HTR-8/SVneo (cell line): ENCODE measurements at regions not wholly inside any gene's neighbourhood (a gene's known extent, or its start where the extent isn't known, plus 50 kb on each side); places are given as distances from the start of the nearest gene placed in this dataset.
"Not testable (repeated sequence)": the region's sequence is repeated elsewhere in the genome, so short reads cannot be mapped to it uniquely, and the experiment has no call there.

Experiments used
- DNase-seq: peaks from one replicate; pipeline ENCODE4 v3.0.0; 2011; ENCODE audit warnings: low spot score, mixed read lengths; ENCODE audit not compliant: insufficient read length
- FAIRE-seq: peaks from 2 replicates; lab custom pipeline; 2011; peaks lifted over from hg19 to GRCh38; lab: Jason Lieb, UNC

DNA sequence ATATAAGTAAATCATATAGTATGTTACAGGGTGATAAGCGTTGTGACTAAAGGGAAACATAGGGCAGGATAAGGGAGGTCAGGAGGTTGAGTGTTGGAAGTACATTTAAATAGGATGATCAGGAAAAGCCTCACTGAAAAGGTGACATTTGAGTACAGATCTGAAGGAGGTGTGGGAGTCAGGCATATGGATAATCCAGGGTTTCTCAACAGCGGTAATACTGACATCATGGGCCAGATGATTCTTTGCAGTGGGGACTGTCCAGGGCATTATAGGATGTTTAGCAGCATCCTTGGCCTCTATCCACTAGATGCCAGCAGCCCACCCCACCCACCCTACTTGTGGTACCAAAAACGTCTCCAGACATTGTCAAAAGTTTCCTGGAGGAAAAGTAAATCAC, 292.6 kb upstream of the PREP start:
- FAIRE-seq (no peak), DNase-seq (no peak)

DNA sequence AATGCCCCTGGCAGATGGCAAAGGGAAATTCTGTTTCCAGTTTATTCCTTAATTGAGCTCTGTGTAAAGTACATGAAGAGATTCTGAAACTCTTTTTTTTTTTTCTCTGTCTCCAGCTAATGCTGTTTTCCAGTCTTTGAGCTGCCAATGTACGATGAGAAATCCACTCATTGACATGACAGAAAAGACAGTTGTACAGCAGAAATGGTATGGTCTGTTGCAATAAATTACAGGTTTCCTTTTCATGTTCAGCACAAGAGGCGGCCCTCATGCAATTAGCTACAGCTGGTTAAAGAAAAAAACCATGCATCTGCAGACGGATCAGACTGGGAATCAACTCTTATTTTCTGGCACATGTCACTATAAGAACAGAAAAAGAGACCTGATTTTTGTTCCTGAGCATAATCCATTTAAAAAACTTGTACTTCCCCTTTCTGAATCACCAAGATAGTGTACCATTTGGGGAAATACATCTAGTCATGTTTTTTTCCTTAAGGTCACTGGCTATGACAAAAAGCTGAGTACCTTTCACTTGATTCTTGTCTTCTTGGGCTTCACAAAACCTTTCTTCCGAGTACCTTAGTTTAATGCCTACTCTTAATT, 289.8 kb upstream of the PREP start:
- no peak for DNase-seq
- FAIRE-seq, result no peak

- FAIRE-seq (no peak), DNase-seq (no peak)
These were observed 289.1 kb upstream of the PREP start for GRCh38 chr6:105691971-105692370.

GRCh38 chr6:105691081-105691480, 288.2 kb upstream of the PREP start:
- DNase-seq (no peak), FAIRE-seq (no peak)

DNA sequence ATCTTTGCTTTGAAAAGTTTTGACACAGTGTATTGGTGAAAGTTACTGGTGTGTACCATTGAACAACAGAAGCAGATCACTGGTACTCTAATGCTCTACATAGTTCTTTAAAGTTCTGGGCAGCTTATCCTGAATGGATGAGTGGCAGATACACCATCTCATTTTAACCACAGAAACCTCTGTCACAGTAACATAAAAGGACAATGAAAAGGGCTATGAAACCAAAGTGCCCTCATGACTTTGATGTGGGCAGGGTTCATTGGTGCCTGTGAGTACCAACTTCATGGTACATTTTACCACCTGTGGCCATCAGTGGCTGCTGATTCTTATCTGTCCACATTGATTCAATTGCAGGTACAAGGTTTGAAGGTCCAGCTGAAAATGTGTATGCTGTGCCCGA, 285.7 kb upstream of the PREP start:
- DNase-seq, result no peak
- FAIRE-seq, result no peak

DNA sequence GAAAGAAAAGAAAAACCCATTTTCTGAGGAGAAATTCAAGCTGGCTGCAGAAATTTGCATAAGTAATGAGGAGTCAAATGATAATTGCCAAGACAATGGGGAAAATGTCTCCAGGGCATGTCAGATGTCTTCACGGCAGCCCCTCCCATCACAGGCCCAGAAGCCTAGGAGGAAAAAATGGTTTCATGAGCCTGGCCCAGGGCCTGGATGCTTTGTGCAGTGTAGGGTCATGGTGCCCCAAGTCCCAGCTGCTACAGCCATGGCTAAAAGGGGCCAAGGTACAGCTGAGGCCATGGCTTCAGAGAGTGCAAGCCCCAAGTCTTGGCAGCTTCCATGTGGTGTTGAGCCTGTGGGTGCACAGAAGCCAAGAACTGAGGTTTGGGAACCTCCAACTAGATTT, 283.9 kb upstream of the PREP start:
- not testable (repeated sequence) for DNase-seq, FAIRE-seq

DNA sequence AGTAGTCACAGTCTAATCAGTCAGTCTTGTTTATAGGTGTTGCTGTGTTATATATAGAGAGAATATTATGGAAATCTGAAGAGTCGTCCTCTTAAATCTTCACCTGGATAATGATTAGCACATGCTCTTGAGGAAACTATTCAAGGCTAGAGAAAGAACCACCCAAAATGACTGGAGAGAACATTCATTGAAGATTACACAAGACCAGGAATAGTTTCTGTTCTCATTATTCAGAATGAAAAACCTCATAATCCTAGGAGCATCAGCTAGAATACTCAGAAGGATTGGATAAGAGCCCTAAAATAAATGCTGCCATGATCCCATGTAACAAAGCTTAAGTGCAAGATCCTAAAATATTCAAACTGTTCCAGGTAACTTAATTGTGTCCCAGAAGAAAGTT, 278.2 kb upstream of the PREP start:
- DNase-seq (no peak), FAIRE-seq (no peak)

GRCh38 chr6:105680131-105680530, 277.2 kb upstream of the PREP start:
- DNase-seq, result no peak
- no peak for FAIRE-seq

GRCh38 chr6:105678516-105678915, 275.6 kb upstream of the PREP start:
- no peak for DNase-seq
- FAIRE-seq, result no peak

- DNase-seq (no peak), FAIRE-seq (no peak)
These were observed 275.0 kb upstream of the PREP start for GRCh38 chr6:105677671-105678475.

DNA sequence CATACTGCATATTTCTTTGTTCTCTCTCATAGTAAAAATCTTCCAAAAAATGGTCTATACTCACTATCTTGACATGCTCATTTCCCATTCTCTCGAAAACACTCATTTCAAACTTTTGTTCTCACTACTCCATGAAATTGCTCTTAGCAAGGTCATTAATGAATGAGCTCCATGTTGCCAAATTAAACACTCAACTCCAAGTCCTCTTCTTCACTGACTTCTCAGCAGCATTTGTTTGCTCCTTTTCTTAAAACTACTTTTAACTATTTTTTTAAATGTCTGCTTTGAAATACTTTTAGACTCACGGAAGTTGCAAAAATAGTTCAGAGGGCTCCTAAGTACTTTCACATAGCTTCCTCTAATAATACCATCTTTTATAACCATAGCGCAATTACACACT, 274.0 kb upstream of the PREP start:
- DNase-seq (no peak), FAIRE-seq (no peak)

- FAIRE-seq, result peak; percentile 51
- DNase-seq, result peak; percentile 42
These were observed 273.0 kb upstream of the PREP start for GRCh38 chr6:105675715-105676397.

DNA sequence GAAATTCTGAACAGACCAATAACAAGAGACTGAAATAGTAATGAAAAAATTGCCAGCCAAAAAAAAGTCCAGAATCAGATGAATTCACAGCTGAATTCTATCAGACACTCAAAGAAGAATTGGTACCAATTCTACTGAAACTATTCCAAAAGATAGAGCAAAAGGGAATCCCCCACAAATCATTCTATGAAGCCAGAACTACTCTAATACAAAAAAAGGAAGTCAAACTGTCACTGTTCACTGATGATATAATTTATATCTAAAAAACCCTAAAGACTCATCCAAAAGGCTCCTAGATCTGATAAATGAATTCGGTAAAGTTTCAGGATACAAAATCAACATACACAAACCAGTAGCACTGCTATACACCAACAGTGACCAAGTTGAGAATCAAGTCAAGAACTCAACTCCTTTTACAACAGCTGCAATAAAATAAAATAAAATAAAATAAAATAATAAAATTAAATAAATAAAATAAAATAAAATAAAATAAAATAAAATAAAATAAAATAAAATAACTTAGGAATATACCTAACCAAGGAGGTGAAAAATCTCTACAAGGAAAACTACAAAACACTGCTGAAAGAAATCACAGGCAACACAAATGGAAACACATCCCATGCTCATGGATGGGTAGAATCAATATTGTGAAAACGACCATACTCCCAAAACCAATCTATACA, 270.1 kb upstream of the PREP start:
- not testable (repeated sequence) for FAIRE-seq, DNase-seq

- no peak for FAIRE-seq
- no peak for DNase-seq
These were observed 266.4 kb upstream of the PREP start for GRCh38 chr6:105669232-105669631.

GRCh38 chr6:105667056-105667455, 264.2 kb upstream of the PREP start:
- FAIRE-seq (no peak), DNase-seq (no peak)

DNA sequence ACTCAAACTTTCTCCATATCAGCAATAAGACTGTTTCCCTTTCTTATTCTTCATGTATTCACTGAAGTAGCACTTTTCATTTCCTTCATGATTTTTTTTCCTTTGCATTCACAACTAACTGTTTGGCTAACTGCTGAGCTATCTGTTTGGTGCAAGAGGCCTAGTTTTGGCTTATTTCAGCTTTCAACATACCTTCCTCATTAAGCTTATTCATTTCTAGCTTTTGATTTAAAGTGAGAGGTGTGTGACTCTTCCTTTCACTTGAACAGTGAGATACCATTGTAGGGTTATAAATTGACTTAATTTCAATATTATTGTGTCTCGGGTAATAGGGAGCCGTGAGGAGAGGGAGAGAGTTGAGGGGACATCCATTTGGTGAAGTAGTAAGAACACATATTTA, 262.0 kb upstream of the PREP start:
- no peak for FAIRE-seq

GRCh38 chr6:105651969-105652368, 249.1 kb upstream of the PREP start:
- no peak for DNase-seq
- FAIRE-seq, result no peak

More for the DNA sequence above, 262.0 kb upstream of the PREP start:
- DNase-seq, result no peak

DNA sequence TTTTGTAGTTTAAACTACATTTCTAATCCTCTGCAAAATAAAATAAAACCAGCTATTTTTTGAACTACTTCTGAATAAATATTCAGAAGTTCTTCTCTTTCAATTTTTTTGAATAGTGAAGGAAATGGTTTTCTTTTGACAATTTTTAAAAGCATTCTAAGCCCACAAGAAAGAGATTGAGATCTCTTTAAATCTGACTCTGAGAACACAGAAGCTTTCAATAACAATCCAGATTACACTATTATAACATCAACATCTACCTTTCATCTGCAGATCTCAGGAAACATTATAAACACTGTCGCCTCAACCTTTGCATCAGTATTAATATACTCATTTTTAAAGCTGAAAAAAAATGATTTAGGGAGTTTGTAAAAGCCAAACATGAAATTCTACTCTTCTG, 247.5 kb upstream of the PREP start:
- no peak for DNase-seq
- FAIRE-seq, result no peak

DNA sequence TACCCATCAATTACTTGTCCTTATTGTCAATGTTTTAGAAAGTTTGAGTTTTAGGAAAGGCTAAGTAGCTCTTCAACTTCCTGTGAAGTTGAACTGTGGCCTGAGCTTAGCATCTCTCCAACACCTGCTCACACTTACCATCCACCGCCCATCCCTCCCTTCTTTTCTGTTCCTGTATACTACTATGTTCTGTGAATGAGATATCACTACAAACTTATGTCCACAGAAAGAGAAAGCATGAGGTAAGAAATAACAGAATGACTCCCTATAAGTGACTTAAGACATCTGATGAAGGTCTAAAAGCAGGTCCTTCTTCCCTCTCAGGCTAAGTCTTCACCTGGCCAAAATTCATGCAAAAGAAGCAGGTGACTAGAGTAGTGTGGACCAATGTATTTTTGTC, 246.3 kb upstream of the PREP start:
- DNase-seq (no peak), FAIRE-seq (no peak)

DNA sequence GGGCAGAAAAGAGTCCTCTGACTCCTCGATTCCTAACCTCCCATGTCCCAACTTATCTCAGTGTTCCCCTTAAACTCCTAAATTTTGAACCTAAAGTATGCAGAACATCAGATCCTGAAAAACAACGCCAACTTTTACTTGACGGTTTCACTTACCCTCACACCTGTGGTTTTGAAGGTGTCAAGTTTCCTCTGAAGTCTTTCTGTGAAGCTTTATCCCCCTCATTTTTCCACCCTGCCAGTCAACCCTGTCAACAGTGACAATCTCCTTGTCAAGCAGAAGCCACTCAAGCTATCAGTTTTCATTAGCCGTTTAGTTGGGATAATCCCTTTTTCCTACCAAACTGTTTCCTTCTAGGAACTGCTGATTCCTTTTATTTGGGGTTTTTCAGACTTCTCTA, 245.4 kb upstream of the PREP start:
- DNase-seq, result no peak
- FAIRE-seq, result no peak

DNA sequence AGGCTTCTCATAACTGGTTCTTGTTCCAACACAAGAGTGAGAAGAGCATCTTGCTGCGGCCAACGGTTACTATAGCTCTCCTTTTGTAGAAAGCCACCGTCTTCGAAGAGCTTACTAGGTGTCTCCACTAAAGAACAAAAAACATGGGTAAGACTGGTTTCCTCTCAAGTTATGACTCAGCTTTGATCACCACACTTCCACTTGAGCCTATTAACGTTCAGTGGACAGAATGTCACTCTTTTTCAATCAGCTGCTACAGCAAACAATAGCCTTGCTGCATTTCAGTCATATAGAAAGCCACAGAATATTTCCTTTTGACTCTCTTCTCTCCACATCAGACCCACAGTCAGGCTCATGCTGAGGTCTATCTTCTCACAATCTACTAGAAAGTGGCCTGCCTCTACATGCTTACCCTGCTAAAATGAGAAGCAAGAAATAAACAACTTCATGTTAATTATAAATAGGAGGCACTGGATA, 243.5 kb upstream of the PREP start:
- FAIRE-seq (no peak), DNase-seq (no peak)
